ENCODE measurements at regions not wholly inside any gene's neighbourhood (a gene's known extent, or its start where the extent isn't known, plus 50 kb on each side); places are given as distances from the start of the nearest gene placed in this dataset.
"Not testable (repeated sequence)": the region's sequence is repeated elsewhere in the genome, so short reads cannot be mapped to it uniquely, and the experiment has no call there.

DNA sequence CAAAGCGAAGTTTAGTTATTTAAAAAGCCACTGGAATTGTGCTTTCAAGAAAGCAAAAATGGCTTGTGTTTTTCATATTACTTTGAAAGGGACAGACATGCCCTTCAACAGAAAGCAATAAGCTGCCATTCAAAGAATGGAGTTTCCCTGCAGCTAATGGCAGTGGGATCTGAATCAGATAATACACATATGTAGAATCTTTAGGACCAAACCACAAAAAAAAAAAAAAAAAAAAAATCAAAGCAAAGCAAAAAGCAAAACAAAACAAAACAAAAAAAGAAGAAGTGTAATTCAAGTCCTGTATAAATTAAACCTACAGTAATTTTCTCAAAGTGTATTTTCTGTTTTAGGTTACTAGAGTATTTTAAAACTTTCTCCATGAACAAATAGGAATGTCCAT, 63.6 kb upstream of the ZNF217 start:
- peak; percentile 24 for DNase-seq

GRCh38 chr20:53656293-53657202, 62.9 kb upstream of the ZNF217 start:
- peak; percentile 89 for DNase-seq

DNA sequence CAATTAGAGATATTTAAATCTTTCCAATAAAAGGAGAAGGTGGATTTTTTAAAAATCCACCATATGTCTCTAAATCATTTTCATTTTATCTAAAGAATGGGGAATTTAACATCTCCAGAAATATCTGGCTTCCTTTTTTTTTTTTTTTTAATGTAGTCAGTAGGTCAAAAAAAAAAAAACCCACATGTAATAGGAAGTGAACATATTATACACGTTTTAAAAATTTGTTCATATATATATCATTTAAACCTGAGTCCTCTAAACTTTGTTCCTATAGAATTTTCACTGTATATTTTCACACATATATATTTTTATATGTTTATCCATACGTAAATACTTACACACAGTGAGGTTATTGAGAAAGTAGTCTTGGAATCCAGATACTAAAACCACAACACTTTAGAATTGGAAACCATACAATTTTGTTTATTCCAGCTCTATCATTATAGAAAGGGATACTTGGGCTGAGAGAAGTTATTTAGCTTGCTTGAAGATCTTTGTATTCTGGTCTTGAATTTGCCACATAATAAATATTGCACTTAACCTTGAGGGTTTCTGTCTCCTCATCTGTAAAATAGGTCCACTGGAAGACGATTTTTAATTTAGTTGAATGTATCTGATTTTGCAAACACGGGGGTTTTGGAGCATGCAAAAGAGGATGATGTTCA, 62.1 kb upstream of the ZNF217 start:
- peak; percentile 79 for DNase-seq

GRCh38 chr20:53654932-53655624, 61.4 kb upstream of the ZNF217 start:
- peak; percentile 29 for DNase-seq

DNA sequence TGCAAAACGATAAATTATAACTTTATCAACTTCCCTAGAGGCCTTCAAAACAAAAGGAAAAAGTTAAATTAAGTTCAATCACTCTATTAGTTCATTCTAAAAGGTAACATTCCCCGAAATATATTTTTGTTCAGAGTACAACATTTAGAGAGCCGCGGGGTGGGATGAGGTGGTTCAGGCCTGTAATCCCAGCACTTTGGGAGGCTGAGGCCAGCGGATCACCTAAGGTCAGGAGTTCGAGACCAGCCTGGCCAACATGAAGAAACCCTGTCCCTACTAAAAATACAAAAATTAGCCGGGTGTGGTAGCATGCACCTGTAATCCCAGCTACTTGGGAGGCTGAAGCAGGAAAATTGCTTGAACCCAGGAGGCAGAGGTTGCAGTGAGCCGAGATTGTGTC, 60.9 kb upstream of the ZNF217 start:
- not testable (repeated sequence) for DNase-seq

DNA sequence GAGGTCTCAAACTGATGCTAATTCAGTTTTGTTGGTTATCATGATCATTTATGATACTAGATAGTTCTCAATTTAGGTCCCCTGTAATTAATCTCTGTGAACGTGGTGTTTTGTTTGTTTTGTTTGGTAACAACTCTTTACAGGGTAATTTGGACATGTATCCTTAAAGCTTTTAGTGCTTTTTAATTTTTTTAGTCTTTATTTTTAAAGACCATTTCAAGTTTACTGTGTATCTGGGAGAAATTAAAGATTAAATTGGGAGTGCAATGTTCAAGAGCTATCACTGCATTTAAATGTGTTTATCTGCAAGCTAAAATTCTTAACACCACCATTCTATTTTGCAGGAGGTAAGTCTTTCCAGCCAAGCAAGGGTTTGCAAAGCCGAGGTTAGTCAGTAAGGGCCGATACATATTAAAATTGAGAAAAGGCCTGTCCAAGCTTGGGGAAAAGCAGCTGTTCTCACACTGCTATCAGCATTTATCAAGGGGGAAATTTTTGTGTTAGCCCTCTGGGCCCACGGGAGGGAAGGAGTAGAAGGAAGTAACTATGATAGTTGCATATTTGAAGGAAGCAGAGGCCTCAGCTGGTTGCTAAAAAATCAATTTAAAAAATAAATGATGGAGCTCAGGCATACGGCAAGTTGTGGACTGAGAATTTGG, 59.3 kb upstream of the ZNF217 start:
- DNase-seq = no peak

DNA sequence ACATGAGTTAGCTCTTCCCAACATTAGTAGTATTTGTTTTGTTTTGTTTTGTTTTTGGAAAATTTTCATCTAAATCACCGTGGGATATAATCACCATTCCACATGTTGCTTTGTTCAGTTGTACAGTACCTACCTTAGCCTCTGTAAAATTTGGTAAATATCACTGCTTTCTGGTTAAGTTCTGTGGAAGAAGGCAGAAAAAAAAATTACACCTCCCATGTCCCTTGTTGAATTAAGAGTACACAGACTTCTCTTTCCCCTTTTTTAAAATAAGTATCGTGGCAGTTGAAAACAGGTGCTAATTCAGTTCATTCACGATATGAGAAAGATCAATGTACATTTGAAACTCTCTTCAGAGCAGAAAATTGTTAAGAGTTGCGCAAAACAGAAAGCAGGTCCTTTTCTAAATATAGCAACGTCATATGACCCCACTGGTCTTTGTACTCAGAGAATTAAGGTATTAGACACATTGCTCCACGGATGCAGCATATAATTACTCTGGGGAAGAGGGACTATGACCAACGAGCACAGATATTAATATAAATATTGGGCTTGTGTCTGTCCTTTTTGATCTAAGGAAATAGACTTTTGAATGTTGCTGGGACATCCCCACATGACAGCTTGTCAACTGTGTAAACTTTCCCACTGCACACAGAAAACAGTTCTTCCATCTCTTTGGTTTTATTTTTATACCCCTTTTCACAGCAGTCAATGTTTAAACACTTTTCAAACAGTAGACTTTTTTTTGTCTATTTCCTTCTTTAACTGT, 58.6 kb upstream of the ZNF217 start:
- DNase-seq = peak; percentile 11

GRCh38 chr20:53649493-53649892, 55.9 kb upstream of the ZNF217 start:
- DNase-seq = not testable (repeated sequence)

GRCh38 chr20:53647286-53647821, 53.7 kb upstream of the ZNF217 start:
- DNase-seq = no peak

DNA sequence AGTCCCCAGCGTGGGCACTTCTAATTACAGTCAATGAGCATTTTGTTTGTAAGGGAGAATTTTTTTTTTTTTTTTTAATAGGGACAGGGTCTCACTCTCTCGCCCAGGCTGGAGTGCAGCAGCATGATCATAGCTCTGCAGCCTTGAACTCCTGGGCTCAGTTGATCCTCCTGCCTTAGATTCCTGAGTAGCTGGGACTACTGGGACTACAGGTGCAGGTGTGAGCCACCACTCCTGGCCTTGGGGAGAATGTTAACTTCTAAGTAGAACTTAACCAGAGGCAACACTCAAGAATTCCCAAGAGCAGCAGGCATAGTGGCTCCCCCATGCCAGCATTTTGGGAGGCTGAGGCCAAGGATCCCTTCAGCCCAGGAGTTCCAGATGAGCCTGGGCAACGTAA, 52.9 kb upstream of the ZNF217 start:
- DNase-seq = no peak

DNA sequence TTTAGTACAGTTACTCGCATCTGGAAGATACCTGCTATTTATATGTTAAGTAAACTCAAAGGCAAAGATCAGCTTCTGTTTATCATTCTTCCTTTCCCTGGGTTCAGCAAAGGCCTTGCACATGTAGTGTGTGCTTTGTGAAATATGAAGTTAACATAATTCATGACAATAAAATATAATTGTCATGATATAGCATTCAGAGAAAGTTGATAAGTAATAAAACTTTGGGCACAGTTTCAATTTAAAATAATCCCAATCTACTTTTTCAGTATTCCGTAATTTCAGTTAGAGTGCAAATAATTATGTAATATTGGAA, 51.9 kb upstream of the ZNF217 start:
- DNase-seq = no peak

DNA sequence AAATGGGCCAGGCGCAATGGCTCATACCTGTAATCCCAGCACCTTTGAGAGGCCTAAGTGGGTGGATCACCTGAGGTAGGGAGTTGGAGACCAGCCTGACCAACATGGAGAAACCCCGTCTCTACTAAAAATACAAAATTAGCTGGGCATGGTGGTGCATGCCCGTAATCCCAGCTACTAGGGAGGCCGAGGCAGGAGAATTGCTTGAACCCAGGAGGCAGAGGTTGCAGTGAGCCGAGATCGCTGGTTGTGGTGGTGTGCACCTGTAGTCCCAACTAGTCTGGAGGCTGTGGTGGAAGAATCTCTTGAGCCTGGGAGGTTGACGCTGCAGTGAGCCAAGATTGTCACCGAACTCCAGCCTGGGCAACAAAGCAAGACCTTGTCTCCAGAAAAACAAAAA, 50.5 kb upstream of the ZNF217 start:
- DNase-seq = not testable (repeated sequence)

Data from fibroblast of skin of right biceps (primary cell).